Fibroblast of peridontal ligament (primary cell): ENCODE measurements at regions not wholly inside any gene's neighbourhood (a gene's known extent, or its start where the extent isn't known, plus 50 kb on each side); places are given as distances from the start of the nearest gene placed in this dataset.

Source experiments
- DNase-seq: peaks from one replicate; pipeline ENCODE4 v3.0.0-alpha.2; 2010; ENCODE audit errors: extremely low read depth

DNA sequence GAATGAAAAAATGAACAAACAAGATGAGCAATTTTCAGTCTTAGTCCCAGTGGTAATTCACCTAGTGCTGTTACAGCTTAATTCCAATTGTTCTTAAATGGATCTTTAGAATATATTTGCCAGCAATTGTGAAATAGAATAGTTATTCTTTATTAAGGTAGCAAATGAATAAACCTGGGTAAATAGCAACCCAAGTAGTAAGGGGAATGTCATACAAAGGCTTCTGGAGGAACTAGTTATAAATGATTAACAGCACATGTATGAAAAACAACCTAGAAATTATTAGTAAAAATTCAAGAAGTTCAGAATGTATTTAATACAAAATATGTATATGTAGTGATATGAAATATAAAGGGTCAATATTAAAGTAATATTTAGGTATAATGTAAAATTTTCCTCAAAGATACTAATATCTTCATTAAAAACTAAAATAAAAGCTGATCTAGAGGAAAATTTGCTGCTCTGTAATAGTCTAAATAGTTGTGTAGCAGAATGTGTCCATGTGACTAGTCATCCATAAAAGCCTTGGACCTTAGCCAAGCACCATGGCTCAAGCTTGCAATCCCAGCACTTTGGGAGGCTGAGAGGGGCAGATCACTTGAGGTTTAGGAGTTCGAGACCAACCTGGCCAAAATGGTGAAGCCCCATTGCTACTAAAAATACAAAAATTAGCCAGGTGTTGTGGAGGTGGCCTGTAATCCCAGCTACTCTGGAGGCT lies 535.9 kb upstream of the ATXN8OS start:
- DNase-seq = no peak

GRCh38 chr13:69567514-69567913 lies 540.1 kb upstream of the ATXN8OS start:
- DNase-seq = no peak

DNA sequence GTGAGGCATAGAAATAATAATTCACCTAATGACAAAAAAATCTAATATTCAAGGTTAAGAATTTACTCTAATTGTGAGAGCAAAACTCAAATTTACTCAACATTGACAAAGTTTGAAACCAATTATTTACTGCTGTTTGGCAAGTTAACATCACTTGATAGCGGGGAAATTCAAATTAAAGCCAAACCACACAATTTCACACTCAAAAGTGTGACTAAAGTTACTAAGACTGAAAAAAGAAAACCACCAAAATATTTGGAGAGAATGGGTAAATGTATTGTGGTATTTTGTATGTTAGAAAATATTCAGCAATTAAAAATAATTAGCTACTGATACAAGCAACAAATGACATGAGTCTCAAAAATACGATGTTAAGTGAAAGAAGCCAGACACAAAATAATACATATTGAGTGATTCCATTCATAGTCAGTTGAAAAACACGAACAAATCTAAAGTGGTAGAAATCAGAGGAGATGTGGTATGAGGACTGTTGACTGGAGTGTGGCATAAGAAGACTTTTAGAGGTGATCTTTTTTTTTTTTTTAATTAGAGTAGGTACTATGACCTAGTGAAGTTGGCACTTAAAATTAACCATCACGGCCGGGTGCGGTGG lies 541.4 kb upstream of the ATXN8OS start:
- no peak for DNase-seq

DNA sequence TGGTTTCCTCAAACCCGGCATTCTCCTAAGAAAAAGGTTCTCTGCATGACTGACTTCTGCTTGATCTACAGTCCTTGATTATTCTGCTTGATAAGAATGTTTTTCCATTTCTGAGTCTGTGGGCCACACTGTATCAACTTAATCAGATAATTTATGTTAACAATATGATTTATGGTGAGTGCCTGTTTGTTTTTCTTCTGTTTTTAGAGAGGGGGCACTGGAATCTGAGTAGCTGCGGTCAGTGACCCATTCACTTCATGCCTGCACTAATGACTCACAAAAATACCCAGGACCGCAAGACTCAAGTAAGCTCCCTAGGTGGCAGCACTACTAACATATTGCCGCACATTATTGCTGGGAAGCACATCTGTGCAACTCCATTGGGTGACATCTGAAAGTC lies 542.3 kb upstream of the ATXN8OS start:
- DNase-seq = no peak

DNA sequence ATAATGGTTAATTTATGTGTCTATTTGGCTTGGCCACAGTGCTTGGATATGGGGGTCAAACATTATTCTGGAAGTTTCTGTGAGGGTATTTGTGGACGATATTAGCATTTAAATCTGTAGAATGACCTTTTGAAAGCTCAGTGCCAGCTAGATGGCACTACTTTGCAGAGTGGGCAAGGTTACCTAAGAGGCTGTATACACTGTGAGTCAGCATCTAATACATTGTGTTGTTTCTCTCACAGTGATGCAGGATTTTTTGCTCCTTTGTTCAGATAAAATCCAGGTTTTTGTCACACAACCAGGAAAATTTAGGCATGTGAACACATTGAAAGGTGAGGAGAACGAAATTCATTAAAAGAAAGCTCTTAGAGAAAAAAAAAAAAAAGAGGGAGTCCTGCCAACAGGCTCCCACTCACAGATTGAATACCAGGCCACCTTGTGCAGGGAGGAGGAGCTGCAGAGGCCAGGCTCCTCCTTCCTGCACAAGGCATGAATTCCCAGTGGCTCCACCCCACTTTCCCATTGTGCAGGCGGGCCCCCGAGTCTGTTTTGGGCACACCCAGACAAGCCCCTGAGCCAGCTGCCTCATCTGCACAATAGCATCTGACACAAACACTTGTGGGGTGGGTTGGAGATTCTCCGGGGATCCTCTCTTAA lies 551.0 kb upstream of the ATXN8OS start:
- no peak for DNase-seq

GRCh38 chr13:69553976-69554375 lies 553.6 kb upstream of the ATXN8OS start:
- no peak for DNase-seq

DNA sequence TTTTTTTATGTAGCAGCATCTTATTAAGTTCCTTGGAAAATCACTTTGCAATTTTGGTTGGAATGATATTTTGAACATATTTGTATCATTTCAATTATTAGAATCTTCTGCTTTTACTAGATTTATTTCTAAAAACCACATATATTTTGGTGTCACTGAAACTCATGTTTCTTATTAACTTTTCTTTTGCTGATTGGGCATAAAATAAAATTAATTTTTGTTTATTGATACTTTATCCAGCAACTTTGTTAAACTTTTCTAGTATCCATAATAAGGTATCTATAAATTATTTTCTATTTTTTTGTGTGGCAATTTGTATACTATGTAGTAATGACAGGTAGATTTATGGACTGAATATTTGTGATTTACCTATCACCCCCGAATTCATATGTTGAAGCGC lies 556.4 kb upstream of the ATXN8OS start:
- no peak for DNase-seq

GRCh38 chr13:69547780-69548179 lies 559.8 kb upstream of the ATXN8OS start:
- DNase-seq = no peak

GRCh38 chr13:69545551-69545950 lies 562.1 kb upstream of the ATXN8OS start:
- no peak for DNase-seq

DNA sequence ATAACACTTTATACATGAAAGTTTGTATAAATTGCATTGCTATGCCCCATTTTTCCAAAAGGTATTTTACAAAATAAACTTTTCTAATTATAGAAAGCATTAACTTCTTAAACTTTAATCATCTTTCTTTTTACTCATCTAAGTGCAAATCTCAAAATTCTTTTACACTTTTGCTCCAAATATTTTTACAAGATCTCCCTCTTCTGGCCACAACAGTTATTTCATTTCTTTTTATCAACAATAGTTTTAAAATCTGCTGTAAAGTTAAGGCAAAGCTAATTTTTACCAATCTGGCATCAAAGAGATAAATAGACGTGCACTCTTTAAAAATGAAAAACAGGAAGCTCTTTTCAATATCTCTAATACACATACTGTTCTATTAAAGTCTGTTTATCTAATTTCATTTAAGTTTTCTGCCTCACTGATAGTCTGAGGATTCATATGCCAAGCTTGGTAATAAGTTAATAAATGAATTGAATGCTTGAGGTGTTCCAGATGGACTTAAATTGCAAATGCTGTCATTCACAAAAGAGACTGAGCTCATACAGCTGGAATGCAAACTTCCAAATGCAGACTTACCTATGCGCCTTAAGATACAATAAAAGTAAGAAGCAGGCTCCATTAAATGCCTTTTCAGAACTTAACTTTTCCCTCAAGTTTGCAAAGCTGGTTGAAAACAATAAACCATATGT lies 583.0 kb upstream of the ATXN8OS start:
- no peak for DNase-seq

DNA sequence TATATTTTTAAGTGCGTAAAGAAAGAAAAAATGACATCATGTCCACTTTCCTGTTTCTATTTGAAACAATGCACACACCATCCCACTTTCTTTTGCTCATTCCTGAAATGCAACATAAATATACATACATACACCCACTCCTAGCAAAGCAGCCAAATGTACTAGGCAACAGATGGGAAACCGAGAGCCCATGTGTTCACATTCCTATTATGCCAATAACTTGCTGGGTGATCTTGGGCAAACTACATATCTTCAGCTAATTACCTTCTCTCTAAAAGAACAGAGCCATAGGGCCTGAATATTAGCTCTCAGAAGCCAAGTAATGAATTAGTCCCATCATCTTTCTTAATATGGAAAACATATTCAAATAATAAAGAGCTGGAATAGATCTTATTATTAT lies 610.6 kb upstream of the ATXN8OS start:
- no peak for DNase-seq

- no peak for DNase-seq
Observed at GRCh38 chr13:69495096-69495495, 612.5 kb upstream of the ATXN8OS start.

- DNase-seq = no peak
Observed at GRCh38 chr13:69487576-69487975, 620.0 kb upstream of the ATXN8OS start.

GRCh38 chr13:69485991-69486592 lies 621.5 kb upstream of the ATXN8OS start:
- no peak for DNase-seq

GRCh38 chr13:69477451-69477850 lies 630.2 kb upstream of the ATXN8OS start:
- no peak for DNase-seq

- DNase-seq = no peak
Observed at GRCh38 chr13:69474011-69474685, 633.5 kb upstream of the ATXN8OS start.

DNA sequence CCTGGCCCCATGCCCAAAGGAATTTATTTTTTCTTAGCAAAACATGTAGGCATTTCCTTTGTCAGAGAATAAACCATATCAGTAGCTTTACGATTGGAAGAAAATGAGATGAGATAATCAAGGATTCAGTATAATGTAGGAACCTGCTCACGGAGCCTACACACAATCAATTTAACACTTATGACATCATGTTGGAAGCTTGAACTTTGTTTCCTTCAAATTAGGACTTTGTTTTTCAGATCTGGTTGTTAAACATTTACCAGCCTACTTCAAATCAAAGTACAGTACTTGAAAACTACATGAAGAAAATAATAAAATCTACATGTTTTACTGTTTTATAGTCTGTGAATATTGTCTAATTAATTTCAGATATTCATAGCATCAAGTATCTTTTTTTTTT lies 639.0 kb upstream of the ATXN8OS start:
- no peak for DNase-seq

GRCh38 chr13:69461397-69461796 lies 646.2 kb upstream of the ATXN8OS start:
- no peak for DNase-seq

DNA sequence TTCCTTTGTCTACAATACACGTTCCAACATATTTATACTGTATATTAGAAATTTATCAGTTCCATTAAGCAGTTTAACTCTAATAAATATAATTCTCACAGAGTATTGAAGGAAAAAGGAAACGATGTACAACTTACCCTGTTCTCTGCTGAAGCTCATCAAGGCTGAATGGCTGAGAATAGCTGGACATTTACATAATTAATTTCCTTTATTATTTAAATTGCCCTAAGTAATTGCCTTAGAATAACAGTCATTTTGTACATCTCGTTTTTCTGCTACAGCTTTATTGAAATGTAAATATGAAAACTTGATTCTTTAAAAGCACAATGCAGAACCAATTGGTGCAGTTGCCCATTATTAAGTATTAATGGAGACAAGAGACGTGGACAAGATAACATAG lies 648.3 kb upstream of the ATXN8OS start:
- DNase-seq = no peak

DNA sequence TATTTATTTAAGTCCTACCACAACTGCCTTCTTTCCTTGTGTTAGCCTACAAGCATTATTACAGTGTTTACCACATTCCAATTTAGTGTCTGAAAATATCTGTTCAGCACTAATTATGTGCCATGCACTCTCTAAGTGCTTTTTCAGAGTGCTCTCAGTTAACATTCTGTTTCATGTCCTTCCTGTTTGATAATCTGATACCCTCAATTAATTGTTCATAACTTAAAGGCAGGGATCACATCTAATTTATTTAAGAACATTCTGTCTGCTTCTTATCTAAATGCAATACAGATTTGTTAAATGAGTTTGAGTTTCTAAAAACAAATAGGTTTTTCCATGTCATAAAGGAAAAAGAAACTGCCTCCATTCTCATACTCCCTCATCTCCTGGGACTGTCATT lies 649.6 kb upstream of the ATXN8OS start:
- DNase-seq = no peak

GRCh38 chr13:69450245-69450644 lies 657.4 kb upstream of the ATXN8OS start:
- no peak for DNase-seq

GRCh38 chr13:69425235-69425634 lies 682.4 kb upstream of the ATXN8OS start:
- no peak for DNase-seq
